ENCODE measurements at regions not wholly inside any gene's neighbourhood (a gene's known extent, or its start where the extent isn't known, plus 50 kb on each side); places are given as distances from the start of the nearest gene placed in this dataset.

- Histone ChIP-seq H3K9ac (ENCODE audit: insufficient read length, low read depth) (no peak overlapping the region), H3K9me3 (ENCODE audit: insufficient read depth, low read length) (no peaks in the 10 kb centered on the region)
- no peak for DNase-seq (ENCODE audit: low read depth, low spot score)
Observed at GRCh38 chr18:70754486-70754885, 465.6 kb downstream of the SOCS6 start.

DNA sequence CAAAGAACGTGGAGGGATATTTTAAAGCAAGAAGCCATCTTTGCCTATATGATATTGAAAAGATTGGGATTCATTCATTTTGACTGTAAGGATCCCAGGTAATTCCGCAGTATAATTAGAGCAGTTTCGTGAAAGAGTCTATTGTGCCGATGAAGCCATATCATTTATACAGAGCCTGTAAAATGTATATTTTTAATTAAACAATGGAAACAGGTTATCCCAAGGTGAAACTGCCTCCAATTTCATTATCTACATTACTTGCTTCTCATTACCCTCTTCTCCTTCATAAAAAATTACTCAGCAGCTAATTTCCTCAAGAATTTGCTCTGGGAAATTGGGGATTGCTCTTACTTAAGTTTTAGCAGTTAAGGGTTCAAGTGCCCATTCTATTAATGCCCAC is 444.1 kb downstream of the SOCS6 start:
- DNase-seq (ENCODE audit: low read depth, low spot score) = no peak
- TF ChIP-seq YY1 (IDR thresholded peaks at IDR 0.05; ENCODE audit: insufficient read depth, insufficient read length) = no peak
- no peak for TF ChIP-seq ZNF274 (IDR thresholded peaks at IDR 0.05; ENCODE audit: low read depth, low read length)
- no peak for TF ChIP-seq SUZ12 (IDR thresholded peaks at IDR 0.05; ENCODE audit: extremely low read depth, insufficient read depth, insufficient read length)
- no peak overlapping the region for H3K9ac ChIP-seq (ENCODE audit: insufficient read length, low read depth)

More at GRCh38 chr18:70754486-70754885, 465.6 kb downstream of the SOCS6 start:
- no peaks in the 10 kb centered on the region for H3K4me1 ChIP-seq (ENCODE audit: insufficient read depth, insufficient read length)
- TF ChIP-seq ZNF274 (IDR thresholded peaks at IDR 0.05; ENCODE audit: low read depth, low read length) (no peak), SUZ12 (IDR thresholded peaks at IDR 0.05; ENCODE audit: extremely low read depth, insufficient read depth, insufficient read length) (no peak), YY1 (IDR thresholded peaks at IDR 0.05; ENCODE audit: insufficient read depth, insufficient read length) (no peak)
- no peaks in the 10 kb centered on the region for H3K27me3 ChIP-seq (ENCODE audit: insufficient read depth, insufficient read length)
- H3K36me3 ChIP-seq (ENCODE audit: insufficient read depth, insufficient read length, low read length) = no peaks in the 10 kb centered on the region
- H3K4me3 ChIP-seq (ENCODE audit: insufficient read length, low read depth) = no peak overlapping the region

GRCh38 chr18:70732188-70732587 is 443.3 kb downstream of the SOCS6 start:
- Histone ChIP-seq H3K27me3 (ENCODE audit: insufficient read depth, insufficient read length) (no peaks in the 10 kb centered on the region), H3K4me1 (ENCODE audit: insufficient read depth, insufficient read length) (no peaks in the 10 kb centered on the region), H3K36me3 (ENCODE audit: insufficient read depth, insufficient read length, low read length) (no peaks in the 10 kb centered on the region), H3K4me3 (ENCODE audit: insufficient read length, low read depth) (no peak overlapping the region), H3K9ac (ENCODE audit: insufficient read length, low read depth) (no peak overlapping the region), H3K9me3 (ENCODE audit: insufficient read depth, low read length) (0 out of 2 replicates have a peak, but pooled peaks cover 7% of the 10 kb centered on the region)
- TF ChIP-seq YY1 (IDR thresholded peaks at IDR 0.05; ENCODE audit: insufficient read depth, insufficient read length) = no peak
- TF ChIP-seq ZNF274 (IDR thresholded peaks at IDR 0.05; ENCODE audit: low read depth, low read length) = no peak
- no peak for TF ChIP-seq SUZ12 (IDR thresholded peaks at IDR 0.05; ENCODE audit: extremely low read depth, insufficient read depth, insufficient read length)
- no peak for DNase-seq (ENCODE audit: low read depth, low spot score)

More for the DNA sequence above, 444.1 kb downstream of the SOCS6 start:
- no peaks in the 10 kb centered on the region for H3K27me3 ChIP-seq (ENCODE audit: insufficient read depth, insufficient read length)
- H3K4me1 ChIP-seq (ENCODE audit: insufficient read depth, insufficient read length) = no peaks in the 10 kb centered on the region
- H3K36me3 ChIP-seq (ENCODE audit: insufficient read depth, insufficient read length, low read length) = no peaks in the 10 kb centered on the region
- no peak overlapping the region for H3K4me3 ChIP-seq (ENCODE audit: insufficient read length, low read depth)
- 0 out of 2 replicates have a peak, but pooled peaks cover 7% of the 10 kb centered on the region for H3K9me3 ChIP-seq (ENCODE audit: insufficient read depth, low read length)

DNA sequence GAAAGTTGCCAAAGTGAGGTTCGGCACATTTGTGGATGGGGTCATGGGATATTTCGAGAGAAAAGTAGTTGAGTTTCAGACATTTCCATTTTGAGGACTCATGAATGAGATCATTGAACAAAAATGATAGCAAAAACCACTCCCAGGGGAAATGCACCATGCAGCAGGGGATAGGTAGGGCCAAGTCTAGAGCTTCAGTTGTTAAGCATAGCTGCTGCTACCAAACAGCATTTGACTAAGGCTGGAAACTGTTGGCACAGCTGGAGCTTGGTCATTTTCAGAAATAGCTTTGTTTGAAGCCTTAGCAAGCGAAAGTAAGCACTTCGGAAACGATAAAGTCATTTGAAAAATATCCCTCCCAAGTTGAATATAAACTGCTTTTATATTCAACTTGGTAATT is 431.8 kb downstream of the SOCS6 start:
- Histone ChIP-seq H3K9ac (ENCODE audit: insufficient read length, low read depth) (no peak overlapping the region), H3K27me3 (ENCODE audit: insufficient read depth, insufficient read length) (no peaks in the 10 kb centered on the region), H3K9me3 (ENCODE audit: insufficient read depth, low read length) (no peaks in the 10 kb centered on the region), H3K36me3 (ENCODE audit: insufficient read depth, insufficient read length, low read length) (no peaks in the 10 kb centered on the region), H3K4me1 (ENCODE audit: insufficient read depth, insufficient read length) (no peaks in the 10 kb centered on the region), H3K4me3 (ENCODE audit: insufficient read length, low read depth) (no peak overlapping the region)
- TF ChIP-seq SUZ12 (IDR thresholded peaks at IDR 0.05; ENCODE audit: extremely low read depth, insufficient read depth, insufficient read length) (no peak), YY1 (IDR thresholded peaks at IDR 0.05; ENCODE audit: insufficient read depth, insufficient read length) (no peak), ZNF274 (IDR thresholded peaks at IDR 0.05; ENCODE audit: low read depth, low read length) (no peak)
- DNase-seq (ENCODE audit: low read depth, low spot score) = no peak

DNA sequence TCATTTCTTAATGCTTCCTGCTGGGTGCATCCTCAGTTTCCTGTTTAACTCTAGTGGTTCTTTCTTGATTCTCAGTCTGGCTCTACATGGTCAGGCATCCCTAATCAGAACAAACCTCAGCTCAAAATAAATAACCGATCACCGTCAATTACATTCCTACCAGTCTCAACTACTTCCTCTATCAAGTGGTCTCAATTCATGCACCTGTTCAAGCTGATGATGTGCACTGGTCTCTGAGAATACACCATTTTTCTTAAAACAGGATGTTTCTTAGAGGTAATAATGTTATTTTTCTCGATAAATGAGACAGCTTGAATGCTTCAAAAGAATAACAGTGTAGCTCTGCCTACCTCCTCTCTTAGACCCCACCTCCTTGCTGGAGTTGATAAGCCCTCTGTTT is 420.9 kb downstream of the SOCS6 start:
- no peaks in the 10 kb centered on the region for H3K36me3 ChIP-seq (ENCODE audit: insufficient read depth, insufficient read length, low read length)
- no peak overlapping the region for H3K4me3 ChIP-seq (ENCODE audit: insufficient read length, low read depth)
- no peaks in the 10 kb centered on the region for H3K4me1 ChIP-seq (ENCODE audit: insufficient read depth, insufficient read length)
- DNase-seq (ENCODE audit: low read depth, low spot score) = no peak
- H3K27me3 ChIP-seq (ENCODE audit: insufficient read depth, insufficient read length) = no peaks in the 10 kb centered on the region
- TF ChIP-seq ZNF274 (IDR thresholded peaks at IDR 0.05; ENCODE audit: low read depth, low read length) = no peak
- no peak for TF ChIP-seq YY1 (IDR thresholded peaks at IDR 0.05; ENCODE audit: insufficient read depth, insufficient read length)
- TF ChIP-seq SUZ12 (IDR thresholded peaks at IDR 0.05; ENCODE audit: extremely low read depth, insufficient read depth, insufficient read length) = no peak
- H3K9me3 ChIP-seq (ENCODE audit: insufficient read depth, low read length) = no peaks in the 10 kb centered on the region
- H3K9ac ChIP-seq (ENCODE audit: insufficient read length, low read depth) = no peak overlapping the region

- H3K4me1 ChIP-seq (ENCODE audit: insufficient read depth, insufficient read length) = no peaks in the 10 kb centered on the region
- H3K36me3 ChIP-seq (ENCODE audit: insufficient read depth, insufficient read length, low read length) = no peaks in the 10 kb centered on the region
- H3K4me3 ChIP-seq (ENCODE audit: insufficient read length, low read depth) = no peak overlapping the region
- H3K9ac ChIP-seq (ENCODE audit: insufficient read length, low read depth) = no peak overlapping the region
- TF ChIP-seq YY1 (IDR thresholded peaks at IDR 0.05; ENCODE audit: insufficient read depth, insufficient read length) = no peak
- no peak for TF ChIP-seq ZNF274 (IDR thresholded peaks at IDR 0.05; ENCODE audit: low read depth, low read length)
- no peaks in the 10 kb centered on the region for H3K27me3 ChIP-seq (ENCODE audit: insufficient read depth, insufficient read length)
- DNase-seq (ENCODE audit: low read depth, low spot score) = no peak
- H3K9me3 ChIP-seq (ENCODE audit: insufficient read depth, low read length) = no peaks in the 10 kb centered on the region
Observed at GRCh38 chr18:70709144-70709543, 420.3 kb downstream of the SOCS6 start.

DNA sequence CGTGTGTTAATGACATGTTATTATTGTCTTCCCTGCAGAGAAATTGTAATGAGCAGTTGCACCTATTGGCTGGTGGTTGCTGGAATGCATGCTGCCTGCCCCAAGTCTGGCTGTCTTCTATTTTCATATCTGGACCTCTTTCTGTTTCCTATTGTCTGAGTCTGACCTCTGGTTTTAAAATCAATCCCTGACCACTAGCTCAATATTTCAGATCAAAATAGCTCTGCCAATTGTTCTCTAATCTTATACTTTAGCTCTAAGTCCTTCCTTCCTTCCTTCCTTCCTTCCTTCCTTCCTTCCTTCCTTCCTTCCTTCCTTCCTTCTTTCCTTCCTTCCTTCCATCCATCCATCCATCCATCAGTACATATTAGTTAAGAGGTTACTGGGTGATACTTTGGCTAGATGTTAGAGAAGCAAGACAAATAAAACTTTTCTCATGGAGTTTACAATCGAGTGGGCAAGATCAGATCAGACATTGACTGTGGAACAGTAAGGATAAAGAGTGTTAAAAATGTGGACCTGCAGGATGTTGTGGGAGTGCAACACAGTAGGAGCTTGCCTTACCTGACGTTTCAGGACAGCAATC is 417.1 kb downstream of the SOCS6 start:
- no peak overlapping the region for H3K4me3 ChIP-seq (ENCODE audit: insufficient read length, low read depth)
- TF ChIP-seq YY1 (IDR thresholded peaks at IDR 0.05; ENCODE audit: insufficient read depth, insufficient read length) = no peak
- no peak for TF ChIP-seq SUZ12 (IDR thresholded peaks at IDR 0.05; ENCODE audit: extremely low read depth, insufficient read depth, insufficient read length)
- no peak for TF ChIP-seq ZNF274 (IDR thresholded peaks at IDR 0.05; ENCODE audit: low read depth, low read length)
- no peaks in the 10 kb centered on the region for H3K36me3 ChIP-seq (ENCODE audit: insufficient read depth, insufficient read length, low read length)
- H3K4me1 ChIP-seq (ENCODE audit: insufficient read depth, insufficient read length) = no peaks in the 10 kb centered on the region
- DNase-seq (ENCODE audit: low read depth, low spot score) = no peak
- no peaks in the 10 kb centered on the region for H3K27me3 ChIP-seq (ENCODE audit: insufficient read depth, insufficient read length)
- H3K9me3 ChIP-seq (ENCODE audit: insufficient read depth, low read length) = no peaks in the 10 kb centered on the region
- no peak overlapping the region for H3K9ac ChIP-seq (ENCODE audit: insufficient read length, low read depth)
